ENCODE measurements at regions not wholly inside any gene's neighbourhood (a gene's known extent, or its start where the extent isn't known, plus 50 kb on each side); places are given as distances from the start of the nearest gene placed in this dataset.
"Not testable (repeated sequence)": the region's sequence is repeated elsewhere in the genome, so short reads cannot be mapped to it uniquely, and the experiment has no call there.

DNA sequence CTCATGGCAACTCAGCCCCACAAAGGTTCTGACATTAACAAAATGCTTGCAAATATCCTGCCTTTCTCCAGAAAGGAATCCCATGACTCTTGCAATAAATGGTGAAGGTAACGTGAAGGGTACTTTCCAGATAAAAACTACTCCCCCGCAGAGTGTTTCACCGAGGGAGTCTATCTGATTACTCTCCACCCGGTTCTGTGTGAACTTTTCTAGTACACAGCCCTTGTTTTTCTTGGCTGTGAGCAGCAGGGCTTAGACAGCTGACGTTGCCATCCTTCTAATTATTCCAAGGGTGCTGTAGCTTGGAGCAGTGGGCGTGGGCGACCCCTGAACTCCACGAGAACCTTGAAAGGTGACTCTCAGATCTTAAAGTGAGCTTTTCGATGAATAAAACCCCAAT lies 276.0 kb upstream of the IRX4 start:
- DNase-seq, result no peak

DNA sequence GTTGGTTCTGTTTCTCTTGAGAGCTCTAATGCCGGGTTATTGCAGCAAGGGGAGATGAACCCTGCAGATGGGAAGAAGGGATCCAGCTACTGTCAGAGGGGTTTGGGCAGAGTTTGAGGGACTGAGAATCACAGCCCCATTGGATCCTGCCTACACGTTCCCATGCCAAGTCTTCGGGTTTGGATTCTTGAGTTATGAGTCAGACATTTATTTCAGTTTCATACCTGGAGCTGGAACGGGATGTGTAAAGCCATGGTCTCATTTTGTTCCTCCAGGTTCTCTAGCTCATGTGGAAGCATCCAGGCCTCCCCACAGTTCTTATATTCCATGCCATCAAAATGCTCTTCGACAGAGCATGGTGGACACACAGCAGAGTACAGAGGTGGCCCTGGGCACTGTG lies 275.4 kb upstream of the IRX4 start:
- no peak for DNase-seq

DNA sequence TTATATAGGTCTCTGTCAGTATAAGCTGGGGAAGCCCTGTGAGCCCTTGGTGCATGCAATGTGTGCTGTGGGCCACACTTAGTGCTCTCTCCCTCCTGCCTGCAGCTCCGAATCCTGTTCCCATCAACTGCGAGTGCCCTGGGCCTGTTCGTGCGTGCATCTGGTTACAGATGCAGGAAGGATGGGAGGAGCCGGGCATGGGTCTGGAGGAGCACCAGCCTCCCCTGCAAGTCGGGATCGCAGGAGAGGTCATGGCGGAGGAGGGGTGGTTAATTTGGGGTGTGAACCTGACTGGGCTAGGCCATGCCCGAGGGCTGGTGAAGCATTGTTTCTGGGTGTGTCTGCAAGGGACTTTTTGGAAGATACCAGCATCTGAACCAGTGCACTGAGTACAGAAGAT lies 274.6 kb upstream of the IRX4 start:
- DNase-seq, result no peak

DNA sequence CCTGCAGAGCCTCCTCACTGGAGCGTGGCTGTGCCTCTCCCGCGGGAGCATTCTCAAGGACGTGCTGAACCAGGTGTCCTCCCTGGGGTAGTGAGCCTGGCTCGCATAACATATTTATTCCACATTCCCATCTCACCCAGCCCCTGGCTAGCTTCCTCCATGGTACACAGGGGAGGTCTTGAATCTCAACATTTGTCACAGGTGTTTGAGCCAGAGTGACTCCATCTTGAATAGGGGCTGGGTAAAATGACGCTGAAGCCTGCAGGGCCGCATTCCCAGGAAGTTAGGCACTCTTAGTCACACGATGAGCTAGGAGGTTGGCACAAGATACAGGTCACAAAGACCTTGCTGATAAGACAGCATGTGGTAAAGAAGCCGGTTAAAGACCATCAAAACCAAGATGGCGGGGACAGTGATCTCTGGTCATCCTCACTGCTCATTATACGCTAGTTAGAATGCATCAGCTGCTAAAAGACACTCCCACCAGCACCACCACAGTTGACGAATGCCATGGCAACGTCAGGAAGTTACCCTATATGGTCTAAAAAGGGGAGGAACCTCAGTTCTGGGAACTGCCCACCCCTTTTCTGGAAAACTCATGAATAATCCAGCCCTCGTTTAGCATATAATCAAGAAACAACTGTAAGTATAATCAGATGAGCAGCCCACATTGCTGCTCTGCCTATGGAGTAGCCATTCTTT lies 273.8 kb upstream of the IRX4 start:
- no peak for DNase-seq

DNA sequence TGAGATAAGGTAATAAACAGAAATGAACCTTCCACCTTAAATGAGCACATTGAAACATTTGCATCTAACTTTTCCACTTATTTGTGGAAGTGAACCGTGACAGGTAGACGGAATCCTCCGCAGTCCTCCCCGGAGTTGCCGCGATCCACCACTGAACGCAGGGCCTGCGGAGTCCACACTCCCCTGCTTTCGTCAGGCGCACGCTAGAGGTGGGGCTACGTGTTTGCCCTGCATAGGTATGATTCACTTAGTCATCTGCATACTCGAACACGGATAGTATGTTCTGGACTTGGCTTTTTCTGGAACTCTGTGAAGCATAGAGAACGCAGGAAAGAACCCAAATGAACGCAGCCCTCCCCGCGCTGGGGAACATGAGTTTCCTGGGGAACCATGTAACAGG lies 272.8 kb upstream of the IRX4 start:
- DNase-seq, result no peak

DNA sequence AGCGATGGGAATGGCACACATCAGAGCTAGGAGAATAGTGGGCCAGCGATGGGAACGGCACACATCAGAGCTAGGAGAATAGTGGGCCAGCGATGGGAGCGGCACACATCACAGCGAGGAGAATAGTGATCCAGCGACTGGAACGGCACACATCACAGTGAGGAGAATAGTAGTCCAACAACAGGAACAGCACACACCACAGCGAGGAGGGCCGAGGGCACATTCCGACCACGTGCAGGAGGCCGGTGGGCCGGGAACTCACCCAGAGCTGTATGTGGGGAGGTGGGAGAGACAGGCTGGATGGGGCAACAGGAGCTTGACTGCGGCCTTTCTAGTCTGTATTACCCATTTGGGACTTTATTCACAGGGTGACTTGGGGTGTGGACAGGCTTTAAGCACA lies 271.1 kb upstream of the IRX4 start:
- no peak for DNase-seq

DNA sequence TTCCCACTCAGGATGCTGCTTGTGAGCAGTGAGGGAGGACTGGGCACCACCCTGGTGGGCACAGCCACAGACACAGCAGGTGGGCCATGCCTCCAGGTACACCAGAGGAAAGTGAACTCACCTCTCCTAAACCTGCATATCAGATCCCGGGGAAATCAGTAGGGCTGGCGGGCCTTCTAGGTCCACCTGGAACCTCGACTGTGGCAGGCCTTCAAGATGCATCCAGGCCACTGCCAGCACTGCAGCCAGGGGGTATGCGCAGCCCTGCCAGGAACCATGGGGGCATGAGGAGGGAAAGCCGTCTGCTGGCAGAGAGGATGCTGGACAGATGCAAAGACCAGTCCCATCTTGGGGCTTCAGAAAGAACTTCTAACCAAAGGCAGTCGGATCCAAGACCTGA lies 270.6 kb upstream of the IRX4 start:
- no peak for DNase-seq

DNA sequence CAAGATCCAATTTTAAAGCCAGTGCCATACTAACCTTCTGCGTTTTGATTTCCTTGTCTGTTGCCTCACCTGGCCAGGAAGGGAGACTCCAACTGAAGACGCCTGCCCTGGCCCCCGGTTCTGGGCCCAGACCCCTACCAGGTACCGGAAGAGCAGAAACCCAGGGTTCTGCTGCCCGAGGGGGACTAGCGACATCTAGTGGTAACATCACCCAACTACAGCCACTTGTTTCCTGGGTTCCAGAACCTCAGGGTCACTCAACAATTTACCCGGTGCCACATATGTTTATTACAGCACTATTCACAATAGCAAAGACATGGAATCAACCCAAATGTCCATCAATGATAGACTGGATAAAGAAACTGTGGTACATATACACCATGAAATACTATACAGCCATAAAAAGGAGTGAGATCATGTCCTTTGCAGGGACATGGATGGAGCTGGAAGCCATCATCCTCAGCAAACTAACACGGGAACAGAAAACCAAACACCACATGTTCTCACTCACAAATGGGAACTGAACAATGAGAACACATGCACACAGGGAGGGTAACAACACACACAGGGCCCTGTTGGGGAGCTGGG lies 268.7 kb upstream of the IRX4 start:
- DNase-seq, result not testable (repeated sequence)

DNA sequence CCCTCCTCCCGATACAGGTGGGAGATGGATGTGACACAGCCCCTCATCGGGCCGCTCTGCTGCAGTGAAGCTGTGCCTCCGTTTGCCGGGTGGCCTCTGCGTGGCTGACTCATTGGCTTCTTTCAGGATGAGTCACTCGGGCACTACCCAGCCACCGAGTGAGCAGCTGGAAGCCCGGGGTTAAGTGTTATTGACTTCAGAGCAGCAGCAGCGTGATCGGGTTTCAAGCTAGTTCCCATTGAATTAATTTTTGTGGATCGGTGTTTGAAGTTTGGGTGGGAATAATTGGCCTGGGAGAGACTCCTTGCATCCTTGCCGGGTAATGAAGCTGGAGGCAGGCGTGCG lies 266.4 kb upstream of the IRX4 start:
- no peak for DNase-seq

DNA sequence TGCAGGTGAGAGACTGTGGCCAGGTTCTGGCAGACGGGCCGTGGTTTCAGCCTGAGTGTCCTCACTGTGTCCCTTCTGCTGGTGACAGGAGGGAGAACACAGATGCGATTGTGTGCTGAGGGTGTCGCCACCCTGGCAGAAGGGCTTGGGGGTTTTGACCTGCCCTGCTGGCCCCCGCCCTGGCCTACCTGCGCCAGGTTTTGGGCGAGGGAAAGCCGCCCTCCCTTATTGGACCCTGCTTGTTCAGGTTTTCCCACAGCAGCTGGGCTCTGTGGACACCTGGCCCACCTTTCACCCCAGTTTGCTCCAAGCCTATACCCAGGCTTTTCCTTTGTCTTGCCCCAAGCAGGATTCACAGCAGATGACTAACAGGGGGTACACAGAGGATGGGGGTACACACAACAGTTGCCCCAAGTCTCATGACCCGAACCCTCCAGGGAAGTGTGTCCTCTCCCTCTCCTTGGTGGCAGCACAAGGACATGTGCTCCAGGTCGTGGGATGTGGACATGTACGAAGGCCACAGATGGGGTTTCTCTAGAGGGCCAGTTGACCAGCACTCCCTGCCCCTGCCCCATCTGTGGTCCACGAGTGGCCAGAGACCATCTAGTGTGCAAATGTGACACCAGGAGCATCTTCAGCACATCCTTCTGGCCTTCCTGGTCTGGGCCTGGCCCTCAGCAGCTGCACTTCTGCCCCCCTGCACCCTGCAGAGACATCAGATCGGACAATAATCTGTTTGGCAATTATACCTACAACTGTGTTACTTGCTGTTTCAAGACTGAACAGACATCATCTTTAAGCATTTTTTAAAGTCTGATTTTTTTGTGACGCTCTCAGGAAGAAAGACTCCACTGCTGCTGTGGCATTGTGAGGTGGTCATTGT lies 265.8 kb upstream of the IRX4 start:
- DNase-seq, result no peak

DNA sequence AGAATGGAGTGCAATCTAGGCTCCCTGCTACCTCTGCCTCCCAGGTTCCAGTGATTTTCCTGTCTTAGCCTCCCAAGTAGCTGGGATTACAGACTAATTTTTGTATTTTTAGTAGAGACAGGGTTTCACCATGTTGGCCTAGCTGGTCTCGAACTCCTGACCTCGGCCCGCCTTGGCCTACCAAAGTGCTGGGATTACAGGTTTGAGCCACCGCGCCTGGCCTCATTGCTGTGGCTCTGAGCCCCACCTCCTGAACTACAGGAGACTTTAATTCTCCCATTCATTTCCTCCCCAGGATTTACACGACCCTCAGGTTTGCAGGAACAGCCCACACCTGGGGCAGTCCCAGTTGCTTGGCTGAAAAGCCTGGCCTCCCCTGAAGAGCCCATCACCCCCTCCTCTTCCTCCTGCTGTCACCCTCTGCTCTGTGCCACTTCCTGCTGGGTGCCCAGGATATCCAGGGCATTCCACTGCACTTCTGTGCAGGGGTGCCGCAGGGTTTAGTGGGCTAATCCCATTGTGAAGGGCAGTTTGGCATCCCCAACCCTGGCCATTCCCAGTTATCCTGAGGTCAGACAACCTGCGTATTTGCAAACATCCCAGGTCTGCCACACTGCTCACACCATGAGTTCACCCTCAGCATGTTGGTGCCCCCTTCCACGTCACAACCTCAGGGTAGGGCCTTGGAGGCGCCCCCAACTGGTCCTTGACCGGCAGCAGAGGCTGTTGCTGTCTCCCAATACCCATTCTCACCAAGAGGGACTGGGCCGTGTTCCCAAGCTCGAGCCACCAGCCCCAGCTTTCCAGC lies 265.0 kb upstream of the IRX4 start:
- DNase-seq, result no peak

DNA sequence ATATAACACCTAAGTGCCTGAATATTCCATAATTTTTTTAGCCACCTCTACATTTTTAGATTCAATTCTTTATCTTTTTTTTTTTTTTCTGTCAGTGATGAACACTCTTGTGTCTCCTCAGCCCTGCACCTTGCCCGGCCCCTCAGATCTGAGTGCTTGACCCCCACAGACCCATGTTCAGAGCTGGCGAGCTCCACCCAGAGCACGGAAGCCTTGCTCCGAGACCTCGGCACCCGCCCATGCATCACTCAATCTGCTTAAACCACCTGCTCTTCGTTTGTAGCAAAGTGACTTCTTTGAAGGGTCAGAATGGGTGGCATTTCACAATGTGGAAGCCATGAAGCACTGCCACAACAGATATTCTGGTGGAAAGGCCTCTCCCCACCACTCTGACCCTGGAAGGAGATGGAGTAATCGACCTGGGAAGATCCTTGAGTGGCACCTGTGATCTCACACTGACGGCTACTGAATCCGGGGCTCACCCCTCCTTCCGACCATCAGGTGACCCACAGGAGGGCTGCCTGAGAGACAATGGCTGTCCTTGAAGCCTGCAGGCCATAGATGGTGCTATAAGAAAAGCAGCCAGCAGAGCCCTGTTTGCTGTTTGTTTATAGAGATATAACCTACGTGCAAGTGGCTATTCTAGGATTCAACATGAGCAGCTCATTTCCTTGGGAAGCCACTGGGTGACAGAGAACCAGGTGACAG lies 261.1 kb upstream of the IRX4 start:
- no peak for DNase-seq

DNA sequence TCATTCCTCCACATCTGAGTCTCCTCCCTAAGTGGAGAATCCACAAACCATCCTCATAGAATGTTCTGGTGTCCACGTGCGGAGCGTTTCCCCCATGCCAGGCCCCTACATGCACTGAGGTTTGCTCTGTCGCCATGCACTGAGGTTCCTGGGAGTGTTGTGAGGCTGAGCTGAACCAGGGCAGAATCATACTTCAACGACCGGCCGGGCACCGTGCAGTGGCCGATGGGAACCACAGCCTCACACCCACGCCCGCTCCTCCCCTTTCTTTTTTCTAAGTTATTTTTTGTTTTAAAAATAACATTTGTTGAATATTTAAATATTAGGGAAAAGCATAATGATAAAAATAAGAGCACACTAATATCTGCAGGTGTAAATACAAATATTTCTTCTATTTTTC lies 260.4 kb upstream of the IRX4 start:
- DNase-seq, result no peak

DNA sequence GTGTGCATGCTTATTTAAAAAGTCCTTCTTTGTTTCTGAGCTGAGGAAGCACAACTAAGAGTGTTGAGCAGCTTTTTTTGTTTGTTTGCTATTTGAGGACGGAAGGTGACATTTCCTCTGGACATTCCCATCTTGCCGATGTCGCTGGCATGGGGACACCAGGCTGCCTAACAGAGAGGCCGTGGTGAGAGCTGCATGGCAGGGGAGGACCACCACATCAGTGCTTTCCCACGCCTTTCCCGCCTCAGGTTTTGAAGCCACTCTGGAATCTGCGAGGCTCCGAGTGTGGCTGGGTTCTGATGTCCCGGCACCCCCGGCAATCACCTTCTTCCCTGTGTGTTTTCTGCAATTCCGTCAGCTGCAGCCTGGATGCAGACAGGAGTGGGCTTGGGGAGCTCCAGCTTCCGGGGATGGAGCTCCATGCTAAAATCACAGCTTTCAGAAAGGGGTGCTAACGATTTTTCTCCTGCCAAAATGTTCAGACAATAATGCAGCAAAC lies 259.8 kb upstream of the IRX4 start:
- DNase-seq, result no peak

DNA sequence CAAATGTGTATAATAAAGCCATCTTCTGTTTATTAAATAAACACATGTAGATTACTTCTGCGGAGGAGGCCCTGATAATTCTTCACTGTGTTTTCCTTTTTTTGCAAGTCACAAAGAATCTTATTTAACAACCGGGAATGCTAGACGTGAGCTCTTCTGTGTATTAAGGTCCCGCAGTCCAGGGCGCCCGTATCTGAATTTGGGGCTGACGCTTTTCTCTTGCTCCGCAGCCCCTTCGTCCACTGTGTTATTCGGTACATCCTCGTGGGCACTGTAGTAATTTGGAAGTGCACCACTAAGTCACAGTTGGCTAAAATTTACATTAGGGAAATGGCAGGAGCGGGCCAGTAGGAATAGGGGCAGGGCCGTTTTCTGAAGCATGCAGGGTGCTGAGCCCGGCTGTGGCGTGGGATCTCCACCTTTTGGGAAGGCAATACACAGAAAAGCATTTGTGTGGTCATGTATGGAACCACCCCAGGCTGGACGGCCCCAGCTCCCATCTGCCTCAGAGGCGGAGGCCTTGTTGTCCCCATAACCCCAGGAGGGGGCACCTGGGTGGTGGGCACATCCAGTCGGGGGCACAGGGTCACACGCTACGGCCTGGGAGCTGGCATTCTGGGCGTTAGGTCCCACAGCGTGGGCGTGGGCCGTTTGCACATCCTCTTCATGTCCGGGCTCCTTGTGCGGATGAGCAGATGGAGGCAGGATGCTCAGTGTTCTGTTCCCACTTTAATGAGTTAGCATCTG lies 258.7 kb upstream of the IRX4 start:
- DNase-seq, result no peak

DNA sequence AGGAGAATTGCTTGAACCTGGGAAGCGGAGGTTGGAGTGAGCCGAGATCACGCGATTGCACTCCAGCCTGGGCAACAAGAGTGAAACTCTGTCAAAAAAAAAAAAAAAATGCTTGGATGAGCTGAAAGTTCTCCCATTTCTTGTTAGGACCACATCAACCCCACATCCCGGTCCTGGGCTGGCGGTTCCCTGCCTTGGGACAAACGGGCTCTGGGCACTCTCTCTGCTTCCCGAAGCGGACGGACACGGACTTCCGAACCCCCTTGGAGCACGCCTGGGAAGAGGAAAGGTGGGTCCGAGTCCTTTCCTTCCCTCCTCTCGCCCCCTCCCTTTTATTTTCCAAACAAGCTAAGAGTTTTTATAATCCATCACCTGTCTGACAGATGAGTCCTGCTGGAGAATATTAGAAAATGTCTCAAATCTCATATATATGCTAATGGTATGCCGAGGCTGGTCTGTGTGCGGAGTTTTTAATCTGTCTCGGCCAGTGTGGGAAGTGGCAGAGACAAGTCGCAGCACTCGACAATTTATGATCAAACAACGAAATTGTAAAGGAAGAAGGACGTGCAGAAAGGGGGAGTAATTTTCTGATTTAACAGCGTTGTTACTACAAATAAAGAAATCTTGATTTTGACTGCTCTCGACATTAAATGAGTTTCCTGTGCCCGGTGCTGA lies 257.9 kb upstream of the IRX4 start:
- no peak for DNase-seq

DNA sequence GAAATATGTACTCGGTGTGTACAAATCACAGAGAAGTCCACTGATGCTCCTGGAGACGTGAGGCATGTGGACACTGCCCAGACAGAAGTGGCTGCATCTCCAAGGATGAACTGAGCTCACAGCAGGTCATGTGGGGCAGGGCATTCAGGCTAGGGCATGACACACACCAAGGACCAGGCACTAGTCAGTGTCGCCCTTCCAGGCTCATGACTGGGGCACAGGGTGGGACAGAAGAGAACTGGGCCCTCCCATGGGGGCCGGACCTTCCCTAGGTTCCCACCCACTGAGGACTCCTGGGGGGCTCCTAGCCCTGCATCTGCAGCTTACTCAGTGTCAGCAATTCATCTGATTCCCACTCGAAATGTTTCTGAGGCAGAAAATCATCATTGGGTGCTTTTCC lies 256.8 kb upstream of the IRX4 start:
- no peak for DNase-seq

DNA sequence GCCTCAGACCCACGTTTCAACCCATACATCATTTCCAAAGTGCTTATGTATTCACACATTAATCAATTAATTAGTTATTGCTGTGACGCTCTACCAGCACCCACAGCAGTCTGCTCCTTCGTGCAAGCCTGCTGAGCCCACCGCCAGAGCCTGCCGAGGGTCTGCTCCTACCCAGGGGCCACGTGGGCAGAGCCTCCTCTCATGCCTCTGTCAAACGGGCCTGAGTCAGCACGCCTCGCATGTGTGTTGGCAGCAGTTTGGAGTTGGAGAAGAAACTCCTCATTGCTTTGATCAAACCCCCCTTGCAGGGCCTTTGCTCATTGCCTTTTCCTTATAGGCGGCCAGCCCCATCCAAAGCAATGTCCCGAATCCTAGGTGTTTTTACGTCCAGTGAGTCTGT lies 256.2 kb upstream of the IRX4 start:
- no peak for DNase-seq

DNA sequence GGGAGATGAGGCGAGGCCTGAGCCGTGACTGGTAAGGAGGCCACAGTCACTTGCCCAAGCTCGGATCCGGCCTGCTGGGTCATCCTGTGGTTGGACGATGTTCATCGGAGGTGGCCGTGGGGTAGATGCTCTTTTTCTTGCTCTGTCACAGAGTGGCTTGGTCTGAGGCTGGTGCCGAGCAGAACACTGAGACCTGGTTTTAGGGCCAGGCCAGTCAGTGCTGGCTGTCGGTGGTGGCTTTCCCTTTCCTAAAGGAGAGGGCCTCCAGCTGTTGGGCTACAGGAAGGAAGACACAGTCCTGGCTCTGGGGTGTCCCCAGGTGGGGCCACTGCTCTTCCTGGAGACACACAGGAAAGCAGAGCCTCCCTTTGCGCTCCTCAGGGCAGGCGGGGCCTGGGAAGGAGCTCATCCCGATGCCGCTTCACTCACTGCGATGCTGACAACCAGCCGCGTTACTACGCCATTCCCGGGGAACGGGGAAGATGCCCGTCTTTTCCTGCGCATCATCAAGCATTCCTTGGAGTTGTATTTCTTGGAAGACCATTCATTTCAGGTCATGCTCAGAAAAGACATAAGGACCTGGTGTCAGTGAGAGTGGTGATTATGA lies 254.8 kb upstream of the IRX4 start:
- no peak for DNase-seq

DNA sequence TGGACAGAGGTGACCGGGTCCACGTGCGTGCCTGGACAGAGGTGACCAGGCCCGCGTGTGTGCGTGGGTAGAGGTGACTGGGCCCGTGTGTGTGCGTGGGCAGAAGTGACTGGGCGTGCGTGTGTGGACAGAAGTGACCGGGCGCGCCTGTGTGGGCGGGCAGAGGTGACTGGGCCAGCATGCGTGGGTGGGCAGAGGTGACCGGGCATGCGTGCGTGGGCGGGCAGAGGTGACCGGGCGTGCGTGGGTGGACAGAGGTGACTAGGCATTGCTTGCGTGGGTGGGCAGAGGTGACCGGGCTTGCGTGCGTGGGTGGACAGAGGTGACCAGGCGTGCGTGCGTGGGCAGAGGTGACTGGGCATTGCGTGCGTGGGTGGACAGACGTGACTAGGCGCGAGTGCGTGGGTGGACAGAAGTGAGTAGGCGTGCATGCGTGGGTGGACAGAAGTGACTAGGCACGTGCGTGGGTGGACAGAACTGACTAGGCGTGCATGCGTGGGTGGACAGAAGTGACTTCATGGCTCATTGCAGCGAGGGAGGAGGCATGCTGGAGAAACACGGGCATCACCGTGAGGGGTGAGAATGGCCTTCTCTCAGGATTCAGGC lies 254.1 kb upstream of the IRX4 start:
- no peak for DNase-seq
